ENCODE measurements at regions not wholly inside any gene's neighbourhood (a gene's known extent, or its start where the extent isn't known, plus 50 kb on each side); places are given as distances from the start of the nearest gene placed in this dataset.

- TF ChIP-seq, protein P1, sequence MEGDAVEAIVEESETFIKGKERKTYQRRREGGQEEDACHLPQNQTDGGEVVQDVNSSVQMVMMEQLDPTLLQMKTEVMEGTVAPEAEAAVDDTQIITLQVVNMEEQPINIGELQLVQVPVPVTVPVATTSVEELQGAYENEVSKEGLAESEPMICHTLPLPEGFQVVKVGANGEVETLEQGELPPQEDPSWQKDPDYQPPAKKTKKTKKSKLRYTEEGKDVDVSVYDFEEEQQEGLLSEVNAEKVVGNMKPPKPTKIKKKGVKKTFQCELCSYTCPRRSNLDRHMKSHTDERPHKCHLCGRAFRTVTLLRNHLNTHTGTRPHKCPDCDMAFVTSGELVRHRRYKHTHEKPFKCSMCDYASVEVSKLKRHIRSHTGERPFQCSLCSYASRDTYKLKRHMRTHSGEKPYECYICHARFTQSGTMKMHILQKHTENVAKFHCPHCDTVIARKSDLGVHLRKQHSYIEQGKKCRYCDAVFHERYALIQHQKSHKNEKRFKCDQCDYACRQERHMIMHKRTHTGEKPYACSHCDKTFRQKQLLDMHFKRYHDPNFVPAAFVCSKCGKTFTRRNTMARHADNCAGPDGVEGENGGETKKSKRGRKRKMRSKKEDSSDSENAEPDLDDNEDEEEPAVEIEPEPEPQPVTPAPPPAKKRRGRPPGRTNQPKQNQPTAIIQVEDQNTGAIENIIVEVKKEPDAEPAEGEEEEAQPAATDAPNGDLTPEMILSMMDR (IDR thresholded peaks at IDR 0.05; ENCODE audit: borderline replicate concordance, control extremely low read depth, extremely low read depth, insufficient read depth, missing control alignments): no peak
- in situ Hi-C loops (cut with MboI; ENCODE audit: low sequenced_read_pairs, unreplicated experiment): no loop called here
- DNase-seq (ENCODE audit: low spot score): no peak
Measured at GRCh38 chr15:56537881-56538280, 72.9 kb upstream of the MNS1 start.

GRCh38 chr15:56534728-56535127, 69.8 kb upstream of the MNS1 start:
- TF ChIP-seq, protein P1 (IDR thresholded peaks at IDR 0.05; ENCODE audit: borderline replicate concordance, control extremely low read depth, extremely low read depth, insufficient read depth, missing control alignments): no peak
- DNase-seq (ENCODE audit: low spot score): no peak
- in situ Hi-C loops (cut with MboI; ENCODE audit: low sequenced_read_pairs, unreplicated experiment): no loop called here

DNA sequence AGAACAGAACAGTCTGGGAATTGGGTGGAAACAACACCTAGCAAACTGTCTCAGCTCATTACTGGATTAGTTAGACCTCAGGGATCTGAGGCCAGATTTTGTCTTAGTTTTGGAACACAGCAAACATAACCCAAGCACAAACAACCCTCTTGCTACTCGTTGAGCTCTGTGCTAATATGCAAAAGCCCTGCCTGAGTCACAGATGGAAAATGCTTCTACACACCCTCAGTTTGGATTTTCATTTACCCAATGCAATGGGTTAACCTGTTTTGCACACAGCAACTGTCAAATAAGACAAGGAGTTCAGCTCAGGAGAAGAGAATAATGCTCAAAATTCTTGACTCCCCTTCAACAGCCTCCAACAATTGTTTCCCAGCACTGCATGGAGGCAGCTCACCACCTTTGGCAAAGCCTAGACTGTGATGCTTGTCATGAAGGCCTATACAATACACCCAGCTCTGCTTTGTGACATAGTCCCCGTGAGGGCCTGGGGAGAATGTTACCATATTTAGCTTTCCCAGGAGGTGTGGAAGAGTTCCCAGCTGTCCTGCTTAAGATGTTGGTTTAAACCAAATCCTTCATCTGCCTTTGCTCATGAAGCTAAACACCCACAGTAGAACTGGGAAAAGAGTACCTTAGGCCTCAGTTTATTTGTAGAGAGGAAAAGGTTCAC, 68.9 kb upstream of the MNS1 start:
- DNase-seq (ENCODE audit: low spot score): no peak
- TF ChIP-seq, protein P1 (IDR thresholded peaks at IDR 0.05; ENCODE audit: borderline replicate concordance, control extremely low read depth, extremely low read depth, insufficient read depth, missing control alignments): no peak
- in situ Hi-C loops (cut with MboI; ENCODE audit: low sequenced_read_pairs, unreplicated experiment): no loop called here

GRCh38 chr15:56532721-56533460, 68.0 kb upstream of the MNS1 start:
- no peak for DNase-seq (ENCODE audit: low spot score)
- TF ChIP-seq, protein P1 (IDR thresholded peaks at IDR 0.05; ENCODE audit: borderline replicate concordance, control extremely low read depth, extremely low read depth, insufficient read depth, missing control alignments): no peak
- in situ Hi-C loops (cut with MboI; ENCODE audit: low sequenced_read_pairs, unreplicated experiment): no loop called here

DNA sequence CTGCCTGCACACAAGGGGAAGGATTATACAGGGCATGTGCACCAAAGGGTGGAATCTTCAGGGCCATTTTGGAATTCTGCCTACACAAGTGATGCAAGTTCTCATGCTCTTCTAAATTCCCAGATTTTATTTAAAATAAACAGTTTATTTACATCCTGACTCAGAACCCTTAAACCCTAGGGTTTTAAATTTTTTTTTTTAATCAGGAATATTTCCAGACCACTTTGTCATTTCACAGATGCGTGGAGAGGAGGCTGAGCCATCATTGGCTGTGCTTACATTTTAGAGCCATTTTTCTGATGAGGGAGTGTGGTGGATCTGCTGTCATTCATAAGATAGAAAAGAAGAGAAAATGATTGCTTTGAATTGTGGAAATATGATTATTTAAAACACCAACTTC, 65.2 kb upstream of the MNS1 start:
- in situ Hi-C loops (cut with MboI; ENCODE audit: low sequenced_read_pairs, unreplicated experiment): no loop called here
- no peak for DNase-seq (ENCODE audit: low spot score)
- TF ChIP-seq, protein P1 (IDR thresholded peaks at IDR 0.05; ENCODE audit: borderline replicate concordance, control extremely low read depth, extremely low read depth, insufficient read depth, missing control alignments): no peak

DNA sequence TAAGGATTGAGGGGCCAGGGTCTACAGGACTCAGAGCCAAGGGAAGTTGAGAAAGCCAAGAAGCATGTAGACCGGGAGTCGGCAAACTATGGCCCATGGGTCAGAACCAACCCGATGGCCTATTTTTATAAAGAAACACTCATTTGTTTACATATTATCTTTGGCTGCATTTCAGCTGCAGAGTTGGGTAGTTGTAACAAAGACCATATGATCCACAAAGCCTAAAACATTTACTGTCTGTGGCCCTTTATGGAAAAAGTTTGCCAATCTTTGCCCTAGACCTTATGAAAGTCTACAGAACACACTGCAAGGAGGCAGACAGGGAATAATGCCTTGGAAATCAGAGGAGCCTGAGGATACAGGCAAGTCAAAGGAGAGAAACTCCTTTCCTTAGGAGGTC, 63.2 kb upstream of the MNS1 start:
- in situ Hi-C loops (cut with MboI; ENCODE audit: low sequenced_read_pairs, unreplicated experiment): no loop called here
- no peak for DNase-seq (ENCODE audit: low spot score)
- TF ChIP-seq, protein P1 (IDR thresholded peaks at IDR 0.05; ENCODE audit: borderline replicate concordance, control extremely low read depth, extremely low read depth, insufficient read depth, missing control alignments): no peak

Data from GM13976 (cell line).